CD8-positive, alpha-beta memory T cell (primary cell): ENCODE measurements at regions not wholly inside any gene's neighbourhood (a gene's known extent, or its start where the extent isn't known, plus 50 kb on each side); places are given as distances from the start of the nearest gene placed in this dataset.

Source experiments
- CTCF ChIA-PET: fragments of 350-600 bp; sonication (Branson Sonifier 250); formaldehyde crosslinking; loops from one replicate; lab custom pipeline; 2021; ENCODE audit warnings: antibody characterized with exemption; lab: Charles Lee
- POLR2A ChIA-PET: fragments of 350-600 bp; sonication (Branson Sonifier 250); formaldehyde crosslinking; loops from one replicate; lab custom pipeline; 2021; ENCODE audit warnings: antibody characterized with exemption; lab: Charles Lee
- DNase-seq, 5 donors: peaks; one replicate each; pipeline versions ENCODE4 v3.0.0 to v3.0.0-alpha.2; 2020 to 2022; ENCODE audit warnings: mixed read lengths in 1 of 5
- H3K27ac ChIP-seq: one replicate; pipeline ENCODE4 v1.7.0; 2013; ENCODE audit warnings: low read depth, mild to moderate bottlenecking, low read length, moderate library complexity
- H3K27me3 ChIP-seq: 2 replicates; pipeline ENCODE4 v1.7.0; 2013; ENCODE audit warnings: low read length, mild to moderate bottlenecking; ENCODE audit not compliant: insufficient read depth, poor library complexity, severe bottlenecking
- H3K36me3 ChIP-seq: 2 replicates; pipeline ENCODE4 v1.7.0; 2013; ENCODE audit warnings: mild to moderate bottlenecking, low read length, moderate library complexity; ENCODE audit not compliant: insufficient read depth
- H3K4me1 ChIP-seq: 2 replicates; pipeline ENCODE4 v1.7.0; 2013; ENCODE audit warnings: mild to moderate bottlenecking, low read length, moderate library complexity; ENCODE audit not compliant: insufficient read depth
- H3K4me3 ChIP-seq: 2 replicates; pipeline ENCODE4 v1.7.0; 2013; ENCODE audit warnings: mild to moderate bottlenecking, low read length
- H3K9me3 ChIP-seq: 2 replicates; pipeline ENCODE4 v1.7.0; 2013; ENCODE audit warnings: mild to moderate bottlenecking, low read length
- H3K27ac Mint-ChIP-seq, 8 donors: one replicate each; pipeline ENCODE4 v1.8.0; 2020 to 2021; ENCODE audit warnings: mixed read lengths in 8 of 8, mild to moderate bottlenecking in 6 of 8, inconsistent platforms in 3 of 8, moderate library complexity in 3 of 8
- H3K27me3 Mint-ChIP-seq, 2 donors: one replicate each; pipeline ENCODE4 v1.8.0; 2020 to 2021; ENCODE audit warnings: mixed read lengths in 2 of 2, mild to moderate bottlenecking in 1 of 2, moderate library complexity in 1 of 2
- H3K36me3 Mint-ChIP-seq, 3 donors: one replicate each; pipeline ENCODE4 v1.8.0; 2020 to 2021; ENCODE audit warnings: mixed read lengths in 3 of 3, inconsistent platforms in 1 of 3, mild to moderate bottlenecking in 1 of 3
- H3K4me1 Mint-ChIP-seq, 3 donors: one replicate each; pipeline ENCODE4 v1.8.0; 2020 to 2021; ENCODE audit warnings: mixed read lengths in 3 of 3, inconsistent platforms in 1 of 3, mild to moderate bottlenecking in 1 of 3
- H3K4me3 Mint-ChIP-seq, 7 donors: one replicate each; pipeline ENCODE4 v1.8.0; 2020 to 2021; ENCODE audit warnings: mixed read lengths in 7 of 7, mild to moderate bottlenecking in 6 of 7, moderate library complexity in 4 of 7, inconsistent platforms in 2 of 7
- H3K9me3 Mint-ChIP-seq, 5 donors: one replicate each; pipeline ENCODE4 v1.8.0; 2020 to 2022; ENCODE audit warnings: mixed read lengths in 5 of 5, mild to moderate bottlenecking in 3 of 5, moderate library complexity in 2 of 5, inconsistent platforms in 1 of 5

- Mint-ChIP-seq H3K36me3 (no peaks in the 10 kb centered on the region), H3K4me3 (no peak overlapping the region), H3K9me3 (peaks cover 12 to 20% (median 18%) of the 10 kb centered on the region in 5 donors), H3K27ac (no peak overlapping the region), H3K27me3 (no peaks in the 10 kb centered on the region), H3K4me1 (no peaks in the 10 kb centered on the region)
- ChIA-PET CTCF (no interaction called here), POLR2A (no interaction called here)
- no peak overlapping the region for H3K4me3 ChIP-seq
- H3K27me3 ChIP-seq, result no peaks in the 10 kb centered on the region
- H3K27ac ChIP-seq, result no peak overlapping the region
- H3K9me3 ChIP-seq, result no peaks in the 10 kb centered on the region
- H3K4me1 ChIP-seq, result no peaks in the 10 kb centered on the region
- H3K36me3 ChIP-seq, result no peaks in the 10 kb centered on the region
- no peak for DNase-seq
Observed at GRCh38 chr5:117829646-117830045, 1158.7 kb downstream of the DTWD2 start.

GRCh38 chr5:117813850-117814249, 1174.5 kb downstream of the DTWD2 start:
- no peak for DNase-seq
- H3K27ac Mint-ChIP-seq, result no peak overlapping the region
- Histone ChIP-seq H3K9me3 (no peaks in the 10 kb centered on the region), H3K4me1 (no peaks in the 10 kb centered on the region), H3K27me3 (no peaks in the 10 kb centered on the region), H3K27ac (no peak overlapping the region), H3K36me3 (no peaks in the 10 kb centered on the region), H3K4me3 (no peak overlapping the region)
- no peak overlapping the region for H3K4me3 Mint-ChIP-seq
- H3K36me3 Mint-ChIP-seq, result no peaks in the 10 kb centered on the region
- POLR2A ChIA-PET, result no interaction called here
- CTCF ChIA-PET, result no interaction called here
- no peaks in the 10 kb centered on the region for H3K27me3 Mint-ChIP-seq
- H3K4me1 Mint-ChIP-seq, result no peaks in the 10 kb centered on the region
- H3K9me3 Mint-ChIP-seq, result peaks cover 0 to 40% (median 7%) of the 10 kb centered on the region in 5 donors

- ChIA-PET CTCF (no interaction called here), POLR2A (no interaction called here)
- Histone ChIP-seq H3K27ac (no peak overlapping the region), H3K9me3 (no peaks in the 10 kb centered on the region), H3K4me1 (no peaks in the 10 kb centered on the region), H3K4me3 (no peak overlapping the region), H3K27me3 (no peaks in the 10 kb centered on the region), H3K36me3 (no peaks in the 10 kb centered on the region)
- H3K4me3 Mint-ChIP-seq, result no peak overlapping the region
- no peak overlapping the region for H3K27ac Mint-ChIP-seq
- no peaks in the 10 kb centered on the region for H3K36me3 Mint-ChIP-seq
- no peak for DNase-seq
- no peaks in the 10 kb centered on the region for H3K4me1 Mint-ChIP-seq
- no peaks in the 10 kb centered on the region for H3K27me3 Mint-ChIP-seq
- peaks cover 0 to 37% (median 6%) of the 10 kb centered on the region in 5 donors for H3K9me3 Mint-ChIP-seq
Observed at GRCh38 chr5:117812861-117813260, 1175.5 kb downstream of the DTWD2 start.

- H3K4me1 ChIP-seq, result no peaks in the 10 kb centered on the region
- no peak for DNase-seq
- no peak overlapping the region for H3K4me3 Mint-ChIP-seq
- no peak overlapping the region for H3K4me3 ChIP-seq
- CTCF ChIA-PET, result no interaction called here
- no peaks in the 10 kb centered on the region for H3K9me3 ChIP-seq
- no peaks in the 10 kb centered on the region for H3K27me3 ChIP-seq
- POLR2A ChIA-PET, result no interaction called here
- no peaks in the 10 kb centered on the region for H3K36me3 ChIP-seq
- no peaks in the 10 kb centered on the region for H3K27me3 Mint-ChIP-seq
- peaks cover 0 to 48% (median 5%) of the 10 kb centered on the region in 5 donors for H3K9me3 Mint-ChIP-seq
- H3K4me1 Mint-ChIP-seq, result no peaks in the 10 kb centered on the region
- H3K36me3 Mint-ChIP-seq, result no peaks in the 10 kb centered on the region
- no peak overlapping the region for H3K27ac Mint-ChIP-seq
- no peak overlapping the region for H3K27ac ChIP-seq
Observed at GRCh38 chr5:117809251-117809650, 1179.1 kb downstream of the DTWD2 start.

GRCh38 chr5:117805058-117805457, 1183.3 kb downstream of the DTWD2 start:
- no peaks in the 10 kb centered on the region for H3K9me3 ChIP-seq
- peaks cover 0 to 40% (median 12%) of the 10 kb centered on the region in 5 donors for H3K9me3 Mint-ChIP-seq
- H3K27me3 ChIP-seq, result no peaks in the 10 kb centered on the region
- H3K4me1 Mint-ChIP-seq, result no peaks in the 10 kb centered on the region
- H3K4me3 ChIP-seq, result no peak overlapping the region
- peaks cover 0 to 1% (median 0%) of the 10 kb centered on the region in 3 donors for H3K36me3 Mint-ChIP-seq
- CTCF ChIA-PET, result no interaction called here
- no peaks in the 10 kb centered on the region for H3K27me3 Mint-ChIP-seq
- H3K27ac ChIP-seq, result no peak overlapping the region
- H3K27ac Mint-ChIP-seq, result no peak overlapping the region
- H3K4me3 Mint-ChIP-seq, result no peak overlapping the region
- no peak for DNase-seq
- H3K4me1 ChIP-seq, result no peaks in the 10 kb centered on the region
- H3K36me3 ChIP-seq, result no peaks in the 10 kb centered on the region
- POLR2A ChIA-PET, result no interaction called here

- H3K27me3 Mint-ChIP-seq, result no peaks in the 10 kb centered on the region
- no peak overlapping the region for H3K4me3 ChIP-seq
- peaks cover 0 to 1% (median 0%) of the 10 kb centered on the region in 3 donors for H3K36me3 Mint-ChIP-seq
- H3K4me1 ChIP-seq, result no peaks in the 10 kb centered on the region
- no peaks in the 10 kb centered on the region for H3K9me3 ChIP-seq
- no peak overlapping the region for H3K27ac Mint-ChIP-seq
- no peaks in the 10 kb centered on the region for H3K36me3 ChIP-seq
- no peak overlapping the region for H3K4me3 Mint-ChIP-seq
- ChIA-PET CTCF (no interaction called here), POLR2A (no interaction called here)
- no peak for DNase-seq
- H3K9me3 Mint-ChIP-seq, result peaks cover 0 to 33% (median 8%) of the 10 kb centered on the region in 5 donors
- no peak overlapping the region for H3K27ac ChIP-seq
- no peaks in the 10 kb centered on the region for H3K27me3 ChIP-seq
- H3K4me1 Mint-ChIP-seq, result no peaks in the 10 kb centered on the region
Observed at GRCh38 chr5:117803533-117803932, 1184.8 kb downstream of the DTWD2 start.

GRCh38 chr5:117801583-117801982, 1186.8 kb downstream of the DTWD2 start:
- Histone ChIP-seq H3K4me1 (no peaks in the 10 kb centered on the region), H3K27ac (no peak overlapping the region), H3K4me3 (no peak overlapping the region), H3K36me3 (no peaks in the 10 kb centered on the region), H3K9me3 (no peaks in the 10 kb centered on the region), H3K27me3 (no peaks in the 10 kb centered on the region)
- no peak for DNase-seq
- POLR2A ChIA-PET, result no interaction called here
- Mint-ChIP-seq H3K27ac (no peak overlapping the region), H3K27me3 (peaks cover 0 to under 1% of the 10 kb centered on the region in 2 donors), H3K36me3 (peaks cover 0 to 1% (median 0%) of the 10 kb centered on the region in 3 donors), H3K4me3 (no peak overlapping the region), H3K9me3 (peaks cover 2 to 28% (median 5%) of the 10 kb centered on the region in 5 donors), H3K4me1 (no peaks in the 10 kb centered on the region)
- CTCF ChIA-PET, result no interaction called here

GRCh38 chr5:117800261-117800660, 1188.1 kb downstream of the DTWD2 start:
- Mint-ChIP-seq H3K27ac (no peak overlapping the region), H3K4me3 (no peak overlapping the region), H3K27me3 (peaks cover 0 to 2% of the 10 kb centered on the region in 2 donors), H3K9me3 (peaks cover 2 to 34% (median 5%) of the 10 kb centered on the region in 5 donors), H3K36me3 (peaks cover 0 to 1% (median 0%) of the 10 kb centered on the region in 3 donors), H3K4me1 (no peaks in the 10 kb centered on the region)
- Histone ChIP-seq H3K4me3 (no peak overlapping the region), H3K27me3 (no peaks in the 10 kb centered on the region), H3K4me1 (no peaks in the 10 kb centered on the region), H3K36me3 (no peaks in the 10 kb centered on the region), H3K27ac (no peak overlapping the region), H3K9me3 (no peaks in the 10 kb centered on the region)
- no peak for DNase-seq
- ChIA-PET CTCF (no interaction called here), POLR2A (no interaction called here)

GRCh38 chr5:117794847-117795246, 1193.5 kb downstream of the DTWD2 start:
- Histone ChIP-seq H3K27ac (no peak overlapping the region), H3K36me3 (no peaks in the 10 kb centered on the region), H3K4me3 (no peak overlapping the region), H3K4me1 (no peaks in the 10 kb centered on the region), H3K9me3 (no peaks in the 10 kb centered on the region), H3K27me3 (no peaks in the 10 kb centered on the region)
- CTCF ChIA-PET, result no interaction called here
- Mint-ChIP-seq H3K27ac (no peak overlapping the region), H3K36me3 (no peaks in the 10 kb centered on the region), H3K9me3 (peaks cover 0 to 21% (median 5%) of the 10 kb centered on the region in 5 donors), H3K4me1 (no peaks in the 10 kb centered on the region), H3K27me3 (peaks cover 0 to 2% of the 10 kb centered on the region in 2 donors), H3K4me3 (no peak overlapping the region)
- DNase-seq, result no peak
- POLR2A ChIA-PET, result no interaction called here
